GM23338 (cell line): ENCODE measurements at regions not wholly inside any gene's neighbourhood (a gene's known extent, or its start where the extent isn't known, plus 50 kb on each side); places are given as distances from the start of the nearest gene placed in this dataset.
A peak's percentile ranks its signal among the peaks of the same experiment; 100 is the strongest.

Experiments
- ATAC-seq: fragments of 200-7000 bp; cut with Tn5 transposase; 3 replicates; pipeline ENCODE4 v1.9.1; 2020
- DNase-seq: peaks from one replicate; pipeline ENCODE4 v3.0.0-alpha.2; 2015; ENCODE audit warnings: low spot score
- H2AFZ ChIP-seq: fragments of 200-600 bp; sonication (generic); 2 replicates; pipeline ENCODE4 v1.8.0; 2016; ENCODE audit warnings: antibody characterized with exemption, mild to moderate bottlenecking, moderate library complexity
- H3F3A ChIP-seq: fragments of 200-600 bp; sonication (generic); replicated peaks from 2 replicates; pipeline ENCODE4 v1.8.0; 2017; ENCODE audit warnings: antibody characterized with exemption, mixed run types, low read depth
- H3K27ac ChIP-seq: fragments of 200-600 bp; sonication (generic); 2 replicates; pipeline ENCODE4 v1.6.1; 2016; ENCODE audit warnings: low read depth
- H3K27me3 ChIP-seq: fragments of 200-600 bp; sonication (generic); 2 replicates; pipeline ENCODE4 v1.8.0; 2016; ENCODE audit warnings: mild to moderate bottlenecking, mixed run types, moderate library complexity; ENCODE audit not compliant: insufficient read depth
- H3K36me3 ChIP-seq: fragments of 200-600 bp; sonication (generic); 2 replicates; pipeline ENCODE4 v1.8.0; 2016; ENCODE audit warnings: mild to moderate bottlenecking; ENCODE audit not compliant: insufficient read depth
- H3K4me1 ChIP-seq: fragments of 200-600 bp; sonication (generic); 2 replicates; pipeline ENCODE4 v1.8.0; 2016; ENCODE audit warnings: mild to moderate bottlenecking, moderate library complexity; ENCODE audit not compliant: insufficient read depth
- H3K4me2 ChIP-seq: fragments of 200-600 bp; sonication (generic); 2 replicates; pipeline ENCODE4 v1.7.1; 2017; ENCODE audit warnings: mixed run types
- H3K4me3 ChIP-seq: fragments of 200-600 bp; sonication (generic); 2 replicates; pipeline ENCODE4 v1.6.1; 2016; ENCODE audit warnings: mixed run types
- H3K79me2 ChIP-seq: fragments of 200-600 bp; sonication (generic); replicated peaks from 2 replicates; pipeline ENCODE4 v1.8.0; 2017; ENCODE audit warnings: mild to moderate bottlenecking; ENCODE audit not compliant: insufficient read depth
- H3K9me2 ChIP-seq: fragments of 200-600 bp; sonication (generic); 2 replicates; pipeline ENCODE4 v1.8.0; 2017; ENCODE audit not compliant: insufficient read depth
- H4K20me1 ChIP-seq: fragments of 200-600 bp; sonication (generic); replicated peaks from 2 replicates; pipeline ENCODE4 v1.8.0; 2017; ENCODE audit warnings: mild to moderate bottlenecking; ENCODE audit not compliant: insufficient read depth
- H3K27ac Mint-ChIP-seq: 2 replicates; pipeline ENCODE4 v1.8.0; 2020; ENCODE audit warnings: inconsistent platforms, mild to moderate bottlenecking, moderate library complexity, mixed read lengths
- H3K27me3 Mint-ChIP-seq: 3 replicates; pipeline ENCODE4 v1.8.0; 2022; ENCODE audit warnings: low read depth, mild to moderate bottlenecking, moderate library complexity, mixed read lengths, inconsistent platforms; ENCODE audit not compliant: insufficient read depth, poor library complexity
- H3K36me3 Mint-ChIP-seq: 3 replicates; pipeline ENCODE4 v1.8.0; 2021; ENCODE audit warnings: low read depth, mild to moderate bottlenecking, inconsistent platforms, moderate library complexity, mixed read lengths
- H3K4me1 Mint-ChIP-seq: 3 replicates; pipeline ENCODE4 v1.8.0; 2020; ENCODE audit warnings: mild to moderate bottlenecking, inconsistent platforms, mixed read lengths
- H3K4me3 Mint-ChIP-seq: 3 replicates; pipeline ENCODE4 v1.8.0; 2021; ENCODE audit warnings: moderate library complexity, mild to moderate bottlenecking, inconsistent platforms, mixed read lengths
- H3K9me3 Mint-ChIP-seq: 3 replicates; pipeline ENCODE4 v1.8.0; 2020; ENCODE audit warnings: moderate library complexity, mild to moderate bottlenecking, inconsistent platforms, mixed read lengths
- CTCF ChIP-seq, 2 experiments: fragments of 200-600 bp in 1 of 2; sonication (generic) in 1 of 2; conservative IDR thresholded peaks; 2 replicates each; pipeline versions ENCODE4 v1.5.1 to v1.6.1; 2016 to 2017; ENCODE audit warnings: antibody characterized with exemption in 2 of 2, low read depth in 2 of 2, mild to moderate bottlenecking in 2 of 2, moderate library complexity in 1 of 2
- EZH2phosphoT487 ChIP-seq: fragments of 200-600 bp; sonication (generic); IDR thresholded peaks from one replicate; pipeline ENCODE4 v1.8.1; 2018; ENCODE audit warnings: antibody characterized with exemption; ENCODE audit not compliant: unreplicated experiment
- NANOG ChIP-seq: IDR thresholded peaks from 2 replicates; pipeline ENCODE4 v1.6.1; 2016; ENCODE audit warnings: antibody characterized with exemption, borderline replicate concordance
- POLR2AphosphoS5 ChIP-seq: IDR thresholded peaks from 2 replicates; pipeline ENCODE4 v1.6.1; 2016; ENCODE audit warnings: antibody characterized with exemption, low read depth
- REST ChIP-seq: IDR thresholded peaks from one replicate; pipeline ENCODE4 v1.6.1; 2018; ENCODE audit warnings: antibody characterized with exemption; ENCODE audit not compliant: unreplicated experiment

GRCh38 chr3:182519569-182519968 is 273.7 kb upstream of the ATP11B start:
- DNase-seq = no peak
- H2AFZ ChIP-seq = peak overlapping the region; percentile 28; the same call in 1 of the 2 replicates
- no peaks in the 10 kb centered on the region for H3K9me3 Mint-ChIP-seq

More at GRCh38 chr3:182519569-182519968, 273.7 kb upstream of the ATP11B start:
- Histone ChIP-seq H3F3A (no peaks in the 10 kb centered on the region), H3K9me2 (peaks cover 4% of the 10 kb centered on the region; the same call in 1 of the 2 replicates), H3K4me3 (no peak overlapping the region), H3K27ac (no peak overlapping the region), H4K20me1 (no peaks in the 10 kb centered on the region), H3K4me2 (no peak overlapping the region), H3K79me2 (no peaks in the 10 kb centered on the region), H3K27me3 (no peaks in the 10 kb centered on the region), H3K36me3 (no peaks in the 10 kb centered on the region), H3K4me1 (no peaks in the 10 kb centered on the region)
- TF ChIP-seq NANOG = no peak
- TF ChIP-seq POLR2AphosphoS5 = no peak
- TF ChIP-seq EZH2phosphoT487 = no peak
- no peak for TF ChIP-seq REST
- no peak for TF ChIP-seq CTCF (conservative IDR thresholded peaks at IDR 0.05; ENCODE audit: low read depth in 2 of 2)
- Mint-ChIP-seq H3K36me3 (no peaks in the 10 kb centered on the region), H3K4me1 (peaks cover 4% of the 10 kb centered on the region; the same call in 2 of the 3 replicates), H3K27me3 (no peaks in the 10 kb centered on the region), H3K27ac (no peak overlapping the region), H3K4me3 (no peak overlapping the region)
- no peak for ATAC-seq
